ENCODE measurements at regions not wholly inside any gene's neighbourhood (a gene's known extent, or its start where the extent isn't known, plus 50 kb on each side); places are given as distances from the start of the nearest gene placed in this dataset.

GRCh38 chr2:16014041-16014787 is 73.9 kb downstream of the MYCN start:
- H3K4me3 Mint-ChIP-seq = peak overlapping the region; percentile 32
- no peaks in the 10 kb centered on the region for H3K9me3 Mint-ChIP-seq
- peak overlapping the region; percentile 34 for H3K27ac Mint-ChIP-seq
- no peaks in the 10 kb centered on the region for H3K36me3 Mint-ChIP-seq
- TF ChIP-seq CTCF (conservative IDR thresholded peaks at IDR 0.05) = no peak
- DNase-seq (ENCODE audit: extremely low spot score, unreplicated experiment) = no peak
- H3K27me3 Mint-ChIP-seq = peaks cover 5% of the 10 kb centered on the region
- peaks cover 23% of the 10 kb centered on the region for H3K4me1 Mint-ChIP-seq (ENCODE audit: unreplicated experiment)

GRCh38 chr2:16013359-16013911 is 73.1 kb downstream of the MYCN start:
- no peak for TF ChIP-seq CTCF (conservative IDR thresholded peaks at IDR 0.05)
- H3K4me3 Mint-ChIP-seq = peak overlapping the region; percentile 76
- H3K27me3 Mint-ChIP-seq = peaks cover 5% of the 10 kb centered on the region
- H3K4me1 Mint-ChIP-seq (ENCODE audit: unreplicated experiment) = peaks cover 22% of the 10 kb centered on the region
- peak overlapping the region; percentile 77 for H3K27ac Mint-ChIP-seq
- H3K36me3 Mint-ChIP-seq = no peaks in the 10 kb centered on the region
- no peak for DNase-seq (ENCODE audit: extremely low spot score, unreplicated experiment)
- H3K9me3 Mint-ChIP-seq = no peaks in the 10 kb centered on the region

GRCh38 chr2:16012626-16013358 is 72.4 kb downstream of the MYCN start:
- H3K27me3 Mint-ChIP-seq = peaks cover 5% of the 10 kb centered on the region
- no peaks in the 10 kb centered on the region for H3K9me3 Mint-ChIP-seq
- H3K4me3 Mint-ChIP-seq = peak overlapping the region; percentile 76
- H3K36me3 Mint-ChIP-seq = no peaks in the 10 kb centered on the region
- peaks cover 22% of the 10 kb centered on the region for H3K4me1 Mint-ChIP-seq (ENCODE audit: unreplicated experiment)
- no peak for TF ChIP-seq CTCF (conservative IDR thresholded peaks at IDR 0.05)
- peak overlapping the region; percentile 77 for H3K27ac Mint-ChIP-seq
- DNase-seq (ENCODE audit: extremely low spot score, unreplicated experiment) = no peak

- Mint-ChIP-seq H3K9me3 (no peaks in the 10 kb centered on the region), H3K27ac (peak overlapping the region; percentile 77)
Measured at GRCh38 chr2:16012029-16012596, 71.8 kb downstream of the MYCN start.

GRCh38 chr2:16011621-16011960 is 71.2 kb downstream of the MYCN start:
- no peaks in the 10 kb centered on the region for H3K36me3 Mint-ChIP-seq
- no peaks in the 10 kb centered on the region for H3K9me3 Mint-ChIP-seq
- H3K27me3 Mint-ChIP-seq = peaks cover 5% of the 10 kb centered on the region
- TF ChIP-seq CTCF (conservative IDR thresholded peaks at IDR 0.05) = no peak
- no peak overlapping the region for H3K27ac Mint-ChIP-seq
- peaks cover 18% of the 10 kb centered on the region for H3K4me1 Mint-ChIP-seq (ENCODE audit: unreplicated experiment)
- H3K4me3 Mint-ChIP-seq = no peak overlapping the region
- no peak for DNase-seq (ENCODE audit: extremely low spot score, unreplicated experiment)

More at GRCh38 chr2:16012029-16012596, 71.8 kb downstream of the MYCN start:
- no peak overlapping the region for H3K4me3 Mint-ChIP-seq
- H3K27me3 Mint-ChIP-seq = peaks cover 5% of the 10 kb centered on the region
- H3K4me1 Mint-ChIP-seq (ENCODE audit: unreplicated experiment) = peaks cover 18% of the 10 kb centered on the region
- TF ChIP-seq CTCF (conservative IDR thresholded peaks at IDR 0.05) = no peak
- no peak for DNase-seq (ENCODE audit: extremely low spot score, unreplicated experiment)
- no peaks in the 10 kb centered on the region for H3K36me3 Mint-ChIP-seq

Measured in type B pancreatic cell (in vitro differentiated cells).